HG03520 (cell line): ENCODE measurements at regions not wholly inside any gene's neighbourhood (a gene's known extent, or its start where the extent isn't known, plus 50 kb on each side); places are given as distances from the start of the nearest gene placed in this dataset.
A peak's percentile ranks its signal among the peaks of the same experiment; 100 is the strongest.

ENCODE experiments used
- ATAC-seq: cut with Tn5 transposase; IDR thresholded peaks from one replicate; pipeline ENCODE4 v1.9.1; 2021; ENCODE audit warnings: mild to moderate bottlenecking, moderate library complexity; ENCODE audit not compliant: unreplicated experiment

- ATAC-seq: no peak
These were observed 77.4 kb downstream of the NCOR2 start for GRCh38 chr12:124489915-124490583.

GRCh38 chr12:124489220-124489619 lies 78.2 kb downstream of the NCOR2 start:
- no peak for ATAC-seq

GRCh38 chr12:124488520-124488919 lies 78.9 kb downstream of the NCOR2 start:
- ATAC-seq: no peak

- no peak for ATAC-seq
These were observed 79.6 kb downstream of the NCOR2 start for GRCh38 chr12:124487834-124488165.

GRCh38 chr12:124487066-124487833 lies 80.2 kb downstream of the NCOR2 start:
- ATAC-seq: no peak

GRCh38 chr12:124486346-124486963 lies 81.0 kb downstream of the NCOR2 start:
- ATAC-seq: no peak

GRCh38 chr12:124485371-124485770 lies 82.0 kb downstream of the NCOR2 start:
- ATAC-seq: no peak

- no peak for ATAC-seq
These were observed 82.9 kb downstream of the NCOR2 start for GRCh38 chr12:124484526-124484953.

- no peak for ATAC-seq
These were observed 83.3 kb downstream of the NCOR2 start for GRCh38 chr12:124484067-124484466.

GRCh38 chr12:124482901-124483799 lies 84.3 kb downstream of the NCOR2 start:
- ATAC-seq: no peak

GRCh38 chr12:124482567-124482893 lies 84.9 kb downstream of the NCOR2 start:
- no peak for ATAC-seq

- ATAC-seq: no peak
These were observed 85.4 kb downstream of the NCOR2 start for GRCh38 chr12:124481772-124482566.

GRCh38 chr12:124481257-124481750 lies 86.1 kb downstream of the NCOR2 start:
- ATAC-seq: no peak

- ATAC-seq: peak; percentile 78
These were observed 86.7 kb downstream of the NCOR2 start for GRCh38 chr12:124480469-124481256.

GRCh38 chr12:124479680-124480468 lies 87.5 kb downstream of the NCOR2 start:
- peak; percentile 16 for ATAC-seq

- no peak for ATAC-seq
These were observed 88.3 kb downstream of the NCOR2 start for GRCh38 chr12:124478985-124479645.

GRCh38 chr12:124478416-124478815 lies 89.0 kb downstream of the NCOR2 start:
- ATAC-seq: no peak
